ENCODE measurements at regions not wholly inside any gene's neighbourhood (a gene's known extent, or its start where the extent isn't known, plus 50 kb on each side); places are given as distances from the start of the nearest gene placed in this dataset.

DNA sequence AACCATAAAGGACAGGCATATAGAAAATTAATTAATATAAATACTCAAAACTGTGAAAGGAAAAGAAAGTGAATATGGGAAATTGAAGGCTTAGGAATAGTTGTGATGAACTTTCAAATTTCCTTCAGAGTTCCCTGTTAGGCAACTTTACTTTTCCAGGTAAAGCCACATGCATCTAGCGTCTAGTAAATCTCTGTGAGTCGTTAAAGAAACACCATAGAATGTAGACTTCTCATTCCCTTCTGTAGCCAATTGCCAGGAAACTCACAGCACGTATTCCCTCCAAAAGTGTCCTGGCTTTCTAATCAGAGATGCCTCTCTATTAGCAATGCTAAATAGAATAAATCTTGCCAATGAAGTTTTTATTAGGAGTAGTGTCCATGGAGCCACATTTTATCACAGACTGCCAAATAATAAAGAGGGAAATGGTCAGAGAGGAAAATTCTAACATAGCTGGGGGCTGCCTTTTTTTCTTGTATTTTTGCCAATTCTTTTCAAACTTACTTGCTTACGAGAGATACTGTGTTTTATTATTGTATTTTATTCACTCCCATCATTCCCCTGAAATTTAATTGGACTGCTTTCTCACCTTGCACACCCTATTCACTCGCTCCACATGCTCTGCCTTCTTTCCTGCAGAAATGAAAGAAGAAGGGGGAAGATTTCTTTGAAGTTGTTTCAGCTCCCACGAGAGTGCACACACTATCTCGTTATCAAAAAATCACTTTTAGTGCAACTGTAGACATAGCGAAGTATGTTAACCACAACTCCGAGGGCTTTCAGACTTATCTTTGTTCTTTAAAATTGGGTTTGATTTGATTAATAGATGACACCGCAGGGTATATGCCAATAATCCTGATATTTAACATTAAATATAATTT, 439.0 kb downstream of the CSNK1G3 start:
- TF ChIP-seq ZSCAN16 (tag by site-specific recombination; IDR thresholded peaks at IDR 0.05), result no peak
- TF ChIP-seq, protein P1, sequence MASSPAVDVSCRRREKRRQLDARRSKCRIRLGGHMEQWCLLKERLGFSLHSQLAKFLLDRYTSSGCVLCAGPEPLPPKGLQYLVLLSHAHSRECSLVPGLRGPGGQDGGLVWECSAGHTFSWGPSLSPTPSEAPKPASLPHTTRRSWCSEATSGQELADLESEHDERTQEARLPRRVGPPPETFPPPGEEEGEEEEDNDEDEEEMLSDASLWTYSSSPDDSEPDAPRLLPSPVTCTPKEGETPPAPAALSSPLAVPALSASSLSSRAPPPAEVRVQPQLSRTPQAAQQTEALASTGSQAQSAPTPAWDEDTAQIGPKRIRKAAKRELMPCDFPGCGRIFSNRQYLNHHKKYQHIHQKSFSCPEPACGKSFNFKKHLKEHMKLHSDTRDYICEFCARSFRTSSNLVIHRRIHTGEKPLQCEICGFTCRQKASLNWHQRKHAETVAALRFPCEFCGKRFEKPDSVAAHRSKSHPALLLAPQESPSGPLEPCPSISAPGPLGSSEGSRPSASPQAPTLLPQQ (tag by site-specific recombination; IDR thresholded peaks at IDR 0.05), result no peak
- TF ChIP-seq ZNF223 (tag by site-specific recombination; IDR thresholded peaks at IDR 0.05), result no peak
- TF ChIP-seq ZNF561 (tag by site-specific recombination; IDR thresholded peaks at IDR 0.05; ENCODE audit: borderline replicate concordance), result no peak
- TF ChIP-seq OSR2 (tag by site-specific recombination; IDR thresholded peaks at IDR 0.05), result no peak
- no peak for TF ChIP-seq ZNF843 (tag by site-specific recombination; IDR thresholded peaks at IDR 0.05)
- TF ChIP-seq, protein P2, sequence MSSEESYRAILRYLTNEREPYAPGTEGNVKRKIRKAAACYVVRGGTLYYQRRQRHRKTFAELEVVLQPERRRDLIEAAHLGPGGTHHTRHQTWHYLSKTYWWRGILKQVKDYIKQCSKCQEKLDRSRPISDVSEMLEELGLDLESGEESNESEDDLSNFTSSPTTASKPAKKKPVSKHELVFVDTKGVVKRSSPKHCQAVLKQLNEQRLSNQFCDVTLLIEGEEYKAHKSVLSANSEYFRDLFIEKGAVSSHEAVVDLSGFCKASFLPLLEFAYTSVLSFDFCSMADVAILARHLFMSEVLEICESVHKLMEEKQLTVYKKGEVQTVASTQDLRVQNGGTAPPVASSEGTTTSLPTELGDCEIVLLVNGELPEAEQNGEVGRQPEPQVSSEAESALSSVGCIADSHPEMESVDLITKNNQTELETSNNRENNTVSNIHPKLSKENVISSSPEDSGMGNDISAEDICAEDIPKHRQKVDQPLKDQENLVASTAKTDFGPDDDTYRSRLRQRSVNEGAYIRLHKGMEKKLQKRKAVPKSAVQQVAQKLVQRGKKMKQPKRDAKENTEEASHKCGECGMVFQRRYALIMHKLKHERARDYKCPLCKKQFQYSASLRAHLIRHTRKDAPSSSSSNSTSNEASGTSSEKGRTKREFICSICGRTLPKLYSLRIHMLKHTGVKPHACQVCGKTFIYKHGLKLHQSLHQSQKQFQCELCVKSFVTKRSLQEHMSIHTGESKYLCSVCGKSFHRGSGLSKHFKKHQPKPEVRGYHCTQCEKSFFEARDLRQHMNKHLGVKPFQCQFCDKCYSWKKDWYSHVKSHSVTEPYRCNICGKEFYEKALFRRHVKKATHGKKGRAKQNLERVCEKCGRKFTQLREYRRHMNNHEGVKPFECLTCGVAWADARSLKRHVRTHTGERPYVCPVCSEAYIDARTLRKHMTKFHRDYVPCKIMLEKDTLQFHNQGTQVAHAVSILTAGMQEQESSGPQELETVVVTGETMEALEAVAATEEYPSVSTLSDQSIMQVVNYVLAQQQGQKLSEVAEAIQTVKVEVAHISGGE (tag by site-specific recombination; conservative IDR thresholded peaks at IDR 0.05; ENCODE audit: low read depth), result no peak
- TF ChIP-seq ZNF521 (tag by site-specific recombination; IDR thresholded peaks at IDR 0.05), result no peak
- no peak overlapping the region for H3K27ac ChIP-seq (ENCODE audit: extremely low read depth, low read depth, low read length)
- H3K4me1 ChIP-seq (ENCODE audit: control insufficient read depth, insufficient read depth, low read length), result 0 out of 2 replicates have a peak, but pooled peaks cover 3% of the 10 kb centered on the region
- no peaks in the 10 kb centered on the region for H3K36me3 ChIP-seq (ENCODE audit: control insufficient read depth in 2 of 2, insufficient read depth in 1 of 2, low read length in 2 of 2)
- no peak overlapping the region for H3K4me3 ChIP-seq (ENCODE audit: low read depth, low read length)
- ChIA-PET POLR2A (no interaction called here), CTCF (no interaction called here)
- H3K9me3 ChIP-seq (ENCODE audit: control insufficient read depth, insufficient read depth, low read depth, low read length), result no peaks in the 10 kb centered on the region

DNA sequence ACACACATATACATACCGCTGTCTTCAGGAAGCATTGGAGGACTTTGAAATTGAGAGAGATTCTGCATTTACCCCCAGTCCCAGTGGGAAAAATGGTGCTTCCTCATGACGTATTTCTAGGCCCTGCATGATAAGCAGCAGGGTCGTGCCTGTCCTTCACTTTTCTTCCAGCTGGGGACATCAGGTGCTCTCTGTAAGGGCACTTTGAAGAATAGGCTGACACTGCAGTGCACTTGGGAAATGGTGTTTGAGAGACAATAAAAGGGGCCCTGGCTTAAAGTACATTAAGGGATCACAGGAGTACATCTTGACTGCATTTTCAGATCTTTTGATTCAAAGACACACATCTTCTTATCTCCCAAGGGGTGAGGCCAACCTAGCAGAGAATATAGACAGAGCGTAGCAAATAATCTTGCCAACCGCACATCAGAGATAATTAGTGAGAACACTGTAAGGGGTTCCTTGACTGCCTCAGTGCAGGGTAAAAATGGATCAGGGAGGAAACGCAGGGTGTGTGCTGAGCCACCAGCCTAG, 437.9 kb downstream of the CSNK1G3 start:
- 0 out of 2 replicates have a peak, but pooled peaks cover 3% of the 10 kb centered on the region for H3K4me1 ChIP-seq (ENCODE audit: control insufficient read depth, insufficient read depth, low read length)
- H3K27ac ChIP-seq (ENCODE audit: extremely low read depth, low read depth, low read length), result no peak overlapping the region
- no peaks in the 10 kb centered on the region for H3K9me3 ChIP-seq (ENCODE audit: control insufficient read depth, insufficient read depth, low read depth, low read length)
- H3K36me3 ChIP-seq (ENCODE audit: control insufficient read depth in 2 of 2, insufficient read depth in 1 of 2, low read length in 2 of 2), result no peaks in the 10 kb centered on the region
- POLR2A ChIA-PET, result no interaction called here
- CTCF ChIA-PET, result no interaction called here
- no peak overlapping the region for H3K4me3 ChIP-seq (ENCODE audit: low read depth, low read length)
- TF ChIP-seq, protein P3, sequence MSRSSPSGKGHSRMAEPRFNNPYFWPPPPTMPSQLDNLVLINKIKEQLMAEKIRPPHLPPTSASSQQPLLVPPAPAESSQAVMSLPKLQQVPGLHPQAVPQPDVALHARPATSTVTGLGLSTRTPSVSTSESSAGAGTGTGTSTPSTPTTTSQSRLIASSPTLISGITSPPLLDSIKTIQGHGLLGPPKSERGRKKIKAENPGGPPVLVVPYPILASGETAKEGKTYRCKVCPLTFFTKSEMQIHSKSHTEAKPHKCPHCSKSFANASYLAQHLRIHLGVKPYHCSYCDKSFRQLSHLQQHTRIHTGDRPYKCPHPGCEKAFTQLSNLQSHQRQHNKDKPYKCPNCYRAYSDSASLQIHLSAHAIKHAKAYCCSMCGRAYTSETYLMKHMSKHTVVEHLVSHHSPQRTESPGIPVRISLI (tag by site-specific recombination; IDR thresholded peaks at IDR 0.05), result no peak
- no peak for TF ChIP-seq ZNF560 (tag by site-specific recombination; IDR thresholded peaks at IDR 0.05; ENCODE audit: borderline replicate concordance)
- TF ChIP-seq ZNF514 (tag by site-specific recombination; IDR thresholded peaks at IDR 0.05), result no peak
- no peak for TF ChIP-seq ZNF660 (tag by site-specific recombination; IDR thresholded peaks at IDR 0.05)
- TF ChIP-seq, protein P4, sequence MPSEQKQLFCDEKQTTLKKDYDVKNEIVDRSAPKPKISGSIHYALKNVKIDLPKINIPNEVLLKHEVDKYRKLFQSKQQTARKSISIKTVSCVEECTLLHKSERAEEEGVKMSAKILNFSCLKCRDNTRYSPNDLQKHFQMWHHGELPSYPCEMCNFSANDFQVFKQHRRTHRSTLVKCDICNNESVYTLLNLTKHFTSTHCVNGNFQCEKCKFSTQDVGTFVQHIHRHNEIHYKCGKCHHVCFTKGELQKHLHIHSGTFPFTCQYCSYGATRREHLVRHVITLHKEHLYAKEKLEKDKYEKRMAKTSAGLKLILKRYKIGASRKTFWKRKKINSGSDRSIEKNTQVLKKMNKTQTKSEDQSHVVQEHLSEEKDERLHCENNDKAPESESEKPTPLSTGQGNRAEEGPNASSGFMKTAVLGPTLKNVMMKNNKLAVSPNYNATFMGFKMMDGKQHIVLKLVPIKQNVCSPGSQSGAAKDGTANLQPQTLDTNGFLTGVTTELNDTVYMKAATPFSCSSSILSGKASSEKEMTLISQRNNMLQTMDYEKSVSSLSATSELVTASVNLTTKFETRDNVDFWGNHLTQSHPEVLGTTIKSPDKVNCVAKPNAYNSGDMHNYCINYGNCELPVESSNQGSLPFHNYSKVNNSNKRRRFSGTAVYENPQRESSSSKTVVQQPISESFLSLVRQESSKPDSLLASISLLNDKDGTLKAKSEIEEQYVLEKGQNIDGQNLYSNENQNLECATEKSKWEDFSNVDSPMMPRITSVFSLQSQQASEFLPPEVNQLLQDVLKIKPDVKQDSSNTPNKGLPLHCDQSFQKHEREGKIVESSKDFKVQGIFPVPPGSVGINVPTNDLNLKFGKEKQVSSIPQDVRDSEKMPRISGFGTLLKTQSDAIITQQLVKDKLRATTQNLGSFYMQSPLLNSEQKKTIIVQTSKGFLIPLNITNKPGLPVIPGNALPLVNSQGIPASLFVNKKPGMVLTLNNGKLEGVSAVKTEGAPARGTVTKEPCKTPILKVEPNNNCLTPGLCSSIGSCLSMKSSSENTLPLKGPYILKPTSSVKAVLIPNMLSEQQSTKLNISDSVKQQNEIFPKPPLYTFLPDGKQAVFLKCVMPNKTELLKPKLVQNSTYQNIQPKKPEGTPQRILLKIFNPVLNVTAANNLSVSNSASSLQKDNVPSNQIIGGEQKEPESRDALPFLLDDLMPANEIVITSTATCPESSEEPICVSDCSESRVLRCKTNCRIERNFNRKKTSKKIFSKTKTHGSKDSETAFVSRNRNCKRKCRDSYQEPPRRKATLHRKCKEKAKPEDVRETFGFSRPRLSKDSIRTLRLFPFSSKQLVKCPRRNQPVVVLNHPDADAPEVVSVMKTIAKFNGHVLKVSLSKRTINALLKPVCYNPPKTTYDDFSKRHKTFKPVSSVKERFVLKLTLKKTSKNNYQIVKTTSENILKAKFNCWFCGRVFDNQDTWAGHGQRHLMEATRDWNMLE (tag by site-specific recombination; conservative IDR thresholded peaks at IDR 0.05; ENCODE audit: low read depth), result no peak
- TF ChIP-seq, protein P5, sequence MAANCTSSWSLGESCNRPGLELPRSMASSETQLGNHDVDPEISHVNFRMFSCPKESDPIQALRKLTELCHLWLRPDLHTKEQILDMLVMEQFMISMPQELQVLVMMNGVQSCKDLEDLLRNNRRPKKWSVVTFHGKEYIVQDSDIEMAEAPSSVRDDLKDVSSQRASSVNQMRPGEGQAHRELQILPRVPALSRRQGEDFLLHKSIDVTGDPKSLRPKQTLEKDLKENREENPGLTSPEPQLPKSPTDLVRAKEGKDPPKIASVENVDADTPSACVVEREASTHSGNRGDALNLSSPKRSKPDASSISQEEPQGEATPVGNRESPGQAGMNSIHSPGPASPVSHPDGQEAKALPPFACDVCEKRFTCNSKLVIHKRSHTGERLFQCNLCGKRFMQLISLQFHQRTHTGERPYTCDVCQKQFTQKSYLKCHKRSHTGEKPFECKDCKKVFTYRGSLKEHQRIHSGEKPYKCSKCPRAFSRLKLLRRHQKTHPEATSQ (tag by site-specific recombination; IDR thresholded peaks at IDR 0.05), result no peak
- TF ChIP-seq ZNF132 (tag by site-specific recombination; IDR thresholded peaks at IDR 0.05; ENCODE audit: borderline replicate concordance), result no peak
- TF ChIP-seq, protein P1 (tag by site-specific recombination; IDR thresholded peaks at IDR 0.05), result no peak

Data from HEK293 (cell line).